ENCODE measurements at regions not wholly inside any gene's neighbourhood (a gene's known extent, or its start where the extent isn't known, plus 50 kb on each side); places are given as distances from the start of the nearest gene placed in this dataset.

DNA sequence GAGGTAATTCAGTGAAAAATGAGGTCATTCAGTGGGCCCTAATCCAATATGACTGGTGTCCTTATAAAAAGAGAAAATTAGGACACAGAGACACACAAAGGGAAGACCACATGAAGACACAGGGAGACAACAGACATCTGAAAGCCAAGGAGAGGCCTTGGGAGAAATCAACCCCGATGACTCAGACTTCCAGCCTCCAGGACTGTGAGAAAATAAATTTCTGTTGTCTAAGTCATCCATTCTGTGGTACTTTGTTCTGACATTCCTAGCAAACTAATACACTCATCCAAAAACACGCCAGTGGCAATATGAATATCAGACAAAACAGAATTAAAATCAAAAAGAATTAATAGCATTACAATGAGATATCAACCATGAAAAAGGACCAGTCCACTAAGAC, 303.7 kb downstream of the SS18 start:
- TF ChIP-seq, protein P1, sequence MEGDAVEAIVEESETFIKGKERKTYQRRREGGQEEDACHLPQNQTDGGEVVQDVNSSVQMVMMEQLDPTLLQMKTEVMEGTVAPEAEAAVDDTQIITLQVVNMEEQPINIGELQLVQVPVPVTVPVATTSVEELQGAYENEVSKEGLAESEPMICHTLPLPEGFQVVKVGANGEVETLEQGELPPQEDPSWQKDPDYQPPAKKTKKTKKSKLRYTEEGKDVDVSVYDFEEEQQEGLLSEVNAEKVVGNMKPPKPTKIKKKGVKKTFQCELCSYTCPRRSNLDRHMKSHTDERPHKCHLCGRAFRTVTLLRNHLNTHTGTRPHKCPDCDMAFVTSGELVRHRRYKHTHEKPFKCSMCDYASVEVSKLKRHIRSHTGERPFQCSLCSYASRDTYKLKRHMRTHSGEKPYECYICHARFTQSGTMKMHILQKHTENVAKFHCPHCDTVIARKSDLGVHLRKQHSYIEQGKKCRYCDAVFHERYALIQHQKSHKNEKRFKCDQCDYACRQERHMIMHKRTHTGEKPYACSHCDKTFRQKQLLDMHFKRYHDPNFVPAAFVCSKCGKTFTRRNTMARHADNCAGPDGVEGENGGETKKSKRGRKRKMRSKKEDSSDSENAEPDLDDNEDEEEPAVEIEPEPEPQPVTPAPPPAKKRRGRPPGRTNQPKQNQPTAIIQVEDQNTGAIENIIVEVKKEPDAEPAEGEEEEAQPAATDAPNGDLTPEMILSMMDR (IDR thresholded peaks at IDR 0.05): no peak
- no peak for TF ChIP-seq ESRRA (IDR thresholded peaks at IDR 0.05; ENCODE audit: borderline replicate concordance, low read length)
- no peak for TF ChIP-seq RAD21 (conservative IDR thresholded peaks at IDR 0.05 in 1 of 2, IDR thresholded peaks at IDR 0.05 in 1 of 2)
- no peak for TF ChIP-seq REST (IDR thresholded peaks at IDR 0.05)
- TF ChIP-seq ZNF302 (CRISPR knock-in tag; IDR thresholded peaks at IDR 0.05): no peak
- TF ChIP-seq, protein P2, sequence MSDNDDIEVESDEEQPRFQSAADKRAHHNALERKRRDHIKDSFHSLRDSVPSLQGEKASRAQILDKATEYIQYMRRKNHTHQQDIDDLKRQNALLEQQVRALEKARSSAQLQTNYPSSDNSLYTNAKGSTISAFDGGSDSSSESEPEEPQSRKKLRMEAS (IDR thresholded peaks at IDR 0.05): no peak
- TF ChIP-seq ZFP36 (IDR thresholded peaks at IDR 0.05; ENCODE audit: borderline replicate concordance, partially characterized antibody): no peak

Measured in A549 (cell line).